WTC11 (cell line): ENCODE measurements at regions not wholly inside any gene's neighbourhood (a gene's known extent, or its start where the extent isn't known, plus 50 kb on each side); places are given as distances from the start of the nearest gene placed in this dataset.

ENCODE experiments used
- ATAC-seq: fragments of 200-7000 bp; cut with Tn5 transposase; 2 replicates; pipeline ENCODE4 v1.10.0; 2021; ENCODE audit warnings: mild to moderate bottlenecking, moderate library complexity
- CTCF ChIA-PET: fragments of 300-600 bp; sonication (Branson Sonifier 250); formaldehyde crosslinking; loops from one replicate; lab custom pipeline; 2021; ENCODE audit warnings: antibody characterized with exemption; lab: Charles Lee
- POLR2A ChIA-PET: fragments of 350-600 bp; sonication (Branson Sonifier 250); formaldehyde crosslinking; loops from one replicate; lab custom pipeline; 2021; ENCODE audit warnings: antibody characterized with exemption; lab: Charles Lee
- DNase-seq: peaks from one replicate; pipeline ENCODE4 v3.0.0; 2021; ENCODE audit warnings: low spot score
- H3K27ac Mint-ChIP-seq: 2 replicates; pipeline ENCODE4 v1.8.0; 2021; ENCODE audit warnings: mixed read lengths
- H3K27me3 Mint-ChIP-seq: 2 replicates; pipeline ENCODE4 v1.8.0; 2021; ENCODE audit warnings: low read depth, mild to moderate bottlenecking, moderate library complexity, mixed read lengths
- H3K36me3 Mint-ChIP-seq: 2 replicates; pipeline ENCODE4 v1.8.0; 2021; ENCODE audit warnings: mixed read lengths
- H3K4me1 Mint-ChIP-seq: 2 replicates; pipeline ENCODE4 v1.8.0; 2022; ENCODE audit warnings: mixed read lengths
- H3K4me3 Mint-ChIP-seq: 2 replicates; pipeline ENCODE4 v1.8.0; 2021; ENCODE audit warnings: mild to moderate bottlenecking, moderate library complexity, mixed read lengths
- H3K9me3 Mint-ChIP-seq: 2 replicates; pipeline ENCODE4 v1.8.0; 2021; ENCODE audit warnings: mixed read lengths
- ARID4B ChIP-seq: sonication (generic); formaldehyde crosslinking; IDR thresholded peaks from 2 replicates; pipeline ENCODE4 v1.8.0; 2023; ENCODE audit warnings: missing genetic modification reagents, mild to moderate bottlenecking, borderline replicate concordance
- ATF6 ChIP-seq: sonication (generic); formaldehyde crosslinking; IDR thresholded peaks from 2 replicates; pipeline ENCODE4 v1.8.1; 2023; ENCODE audit warnings: mild to moderate bottlenecking, missing genetic modification reagents
- HMGA2 ChIP-seq: fragments of 250-450 bp; sonication (Bioruptor Pico); IDR thresholded peaks from 2 replicates; pipeline ENCODE4 v1.4.0; 2021; ENCODE audit warnings: mild to moderate bottlenecking, moderate library complexity
- IRF2 ChIP-seq: sonication (generic); formaldehyde crosslinking; IDR thresholded peaks from 2 replicates; pipeline ENCODE4 v1.8.0; 2022; ENCODE audit warnings: low read depth, missing genetic modification reagents, borderline replicate concordance
- NFATC4 ChIP-seq: fragments of 250-450 bp; sonication (Bioruptor Pico); IDR thresholded peaks from 2 replicates; pipeline ENCODE4 v1.9.0; 2021; ENCODE audit warnings: mild to moderate bottlenecking
- OVOL2 ChIP-seq: fragments of 250-450 bp; sonication (Bioruptor Pico); IDR thresholded peaks from 2 replicates; pipeline ENCODE4 v1.9.0; 2021; ENCODE audit warnings: mild to moderate bottlenecking, borderline replicate concordance
- PRDM15 ChIP-seq: sonication (generic); formaldehyde crosslinking; IDR thresholded peaks from 2 replicates; pipeline ENCODE4 v1.8.0; 2022; ENCODE audit warnings: missing genetic modification reagents
- USF1 ChIP-seq: sonication (generic); formaldehyde crosslinking; IDR thresholded peaks from 2 replicates; pipeline ENCODE4 v1.8.0; 2022; ENCODE audit warnings: mild to moderate bottlenecking, missing genetic modification reagents
- ZNF263 ChIP-seq: sonication (generic); formaldehyde crosslinking; IDR thresholded peaks from 2 replicates; pipeline ENCODE4 v1.8.1; 2022; ENCODE audit warnings: low read depth, mild to moderate bottlenecking, moderate library complexity, missing genetic modification reagents
- ZNF425 ChIP-seq: fragments of 250-450 bp; sonication (Bioruptor Pico); conservative IDR thresholded peaks from 2 replicates; pipeline ENCODE4 v1.9.0; 2021; ENCODE audit warnings: mild to moderate bottlenecking
- ZNF532 ChIP-seq: fragments of 250-450 bp; sonication (Bioruptor Pico); IDR thresholded peaks from 2 replicates; pipeline ENCODE4 v1.9.0; 2021; ENCODE audit warnings: mild to moderate bottlenecking, borderline replicate concordance

- TF ChIP-seq PRDM15 (CRISPR knock-in tag) = no peak
Measured at GRCh38 chr6:48809700-48810099, 653.4 kb downstream of the MMUT start (continued).

GRCh38 chr6:48809245-48809644 lies 653.8 kb downstream of the MMUT start:
- no peak for ATAC-seq

GRCh38 chr6:48798296-48798695 lies 664.8 kb downstream of the MMUT start:
- Mint-ChIP-seq H3K27ac (no peak overlapping the region), H3K27me3 (no peaks in the 10 kb centered on the region), H3K4me3 (no peak overlapping the region), H3K9me3 (peaks cover 6% of the 10 kb centered on the region), H3K36me3 (no peaks in the 10 kb centered on the region), H3K4me1 (peaks cover under 1% of the 10 kb centered on the region; the same call in 1 of the 2 replicates)
- no peak for ATAC-seq
- no peak for DNase-seq
- POLR2A ChIA-PET = no interaction called here
- CTCF ChIA-PET = no interaction called here
- no peak for TF ChIP-seq USF1 (CRISPR knock-in tag)
- no peak for TF ChIP-seq ATF6 (CRISPR knock-in tag)
- no peak for TF ChIP-seq ZNF425 (CRISPR knock-in tag)
- TF ChIP-seq ARID4B (CRISPR knock-in tag) = no peak
- no peak for TF ChIP-seq IRF2 (CRISPR knock-in tag)
- no peak for TF ChIP-seq OVOL2 (CRISPR knock-in tag)

More at GRCh38 chr6:48809245-48809644, 653.8 kb downstream of the MMUT start:
- ChIA-PET POLR2A (no interaction called here), CTCF (no interaction called here)
- no peak for TF ChIP-seq ZNF263 (CRISPR knock-in tag)
- TF ChIP-seq HMGA2 = no peak
- no peak for TF ChIP-seq ZNF532 (CRISPR knock-in tag)
- TF ChIP-seq NFATC4 = no peak
- no peaks in the 10 kb centered on the region for H3K36me3 Mint-ChIP-seq
- DNase-seq = no peak
- H3K4me1 Mint-ChIP-seq = no peaks in the 10 kb centered on the region; the same call in 1 of the 2 replicates
- H3K27ac Mint-ChIP-seq = no peak overlapping the region
- H3K27me3 Mint-ChIP-seq = no peaks in the 10 kb centered on the region
- no peaks in the 10 kb centered on the region for H3K9me3 Mint-ChIP-seq
- no peak overlapping the region for H3K4me3 Mint-ChIP-seq
